Breast epithelium (tissue), 3 donors: ENCODE measurements at regions not wholly inside any gene's neighbourhood (a gene's known extent, or its start where the extent isn't known, plus 50 kb on each side); places are given as distances from the start of the nearest gene placed in this dataset.

ENCODE experiments used
- POLR2AphosphoS5 ChIP-seq, 3 donors: sonication (generic); formaldehyde crosslinking; IDR thresholded peaks; one replicate each; pipeline ENCODE4 v1.6.1; 2017; ENCODE audit warnings: antibody characterized with exemption in 3 of 3
- TF ChIP-seq, protein P1 (sequence below), 3 donors: fragments of 450-650 bp; IDR thresholded peaks; one replicate each; pipeline ENCODE4 v1.5.1; 2016 to 2017; ENCODE audit warnings: antibody characterized with exemption in 3 of 3, mild to moderate bottlenecking in 3 of 3, moderate library complexity in 3 of 3

DNA sequence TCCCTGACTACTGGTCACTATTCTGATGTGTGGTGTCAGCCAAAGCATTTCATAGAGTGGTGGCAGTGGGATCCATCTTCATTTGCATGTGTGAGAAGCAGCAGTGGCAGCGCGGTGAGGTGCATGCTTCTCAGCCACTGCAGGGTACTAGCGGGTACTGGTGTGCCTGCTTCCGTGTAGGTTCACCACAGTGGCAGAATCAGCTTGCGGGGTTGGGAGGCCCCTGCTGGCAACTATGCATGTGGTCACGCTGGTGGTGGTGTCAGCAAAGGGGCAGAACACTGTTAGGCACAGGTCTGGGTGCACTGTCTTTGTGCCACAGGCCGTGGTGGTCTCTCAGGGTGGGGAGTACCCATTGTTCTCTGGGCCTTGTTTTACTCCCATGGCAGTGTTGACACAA is 286.4 kb upstream of the TENM4 start:
- TF ChIP-seq, protein P1, sequence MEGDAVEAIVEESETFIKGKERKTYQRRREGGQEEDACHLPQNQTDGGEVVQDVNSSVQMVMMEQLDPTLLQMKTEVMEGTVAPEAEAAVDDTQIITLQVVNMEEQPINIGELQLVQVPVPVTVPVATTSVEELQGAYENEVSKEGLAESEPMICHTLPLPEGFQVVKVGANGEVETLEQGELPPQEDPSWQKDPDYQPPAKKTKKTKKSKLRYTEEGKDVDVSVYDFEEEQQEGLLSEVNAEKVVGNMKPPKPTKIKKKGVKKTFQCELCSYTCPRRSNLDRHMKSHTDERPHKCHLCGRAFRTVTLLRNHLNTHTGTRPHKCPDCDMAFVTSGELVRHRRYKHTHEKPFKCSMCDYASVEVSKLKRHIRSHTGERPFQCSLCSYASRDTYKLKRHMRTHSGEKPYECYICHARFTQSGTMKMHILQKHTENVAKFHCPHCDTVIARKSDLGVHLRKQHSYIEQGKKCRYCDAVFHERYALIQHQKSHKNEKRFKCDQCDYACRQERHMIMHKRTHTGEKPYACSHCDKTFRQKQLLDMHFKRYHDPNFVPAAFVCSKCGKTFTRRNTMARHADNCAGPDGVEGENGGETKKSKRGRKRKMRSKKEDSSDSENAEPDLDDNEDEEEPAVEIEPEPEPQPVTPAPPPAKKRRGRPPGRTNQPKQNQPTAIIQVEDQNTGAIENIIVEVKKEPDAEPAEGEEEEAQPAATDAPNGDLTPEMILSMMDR (IDR thresholded peaks at IDR 0.05): no peak
- TF ChIP-seq POLR2AphosphoS5 (IDR thresholded peaks at IDR 0.05): no peak
